LNCAP (cell line): ENCODE measurements at regions not wholly inside any gene's neighbourhood (a gene's known extent, or its start where the extent isn't known, plus 50 kb on each side); places are given as distances from the start of the nearest gene placed in this dataset.

Source experiments
- TF ChIP-seq, protein P1 (sequence below): fragments of 450-650 bp; IDR thresholded peaks from 2 replicates; pipeline ENCODE4 v1.5.1; 2017; ENCODE audit warnings: mild to moderate bottlenecking

DNA sequence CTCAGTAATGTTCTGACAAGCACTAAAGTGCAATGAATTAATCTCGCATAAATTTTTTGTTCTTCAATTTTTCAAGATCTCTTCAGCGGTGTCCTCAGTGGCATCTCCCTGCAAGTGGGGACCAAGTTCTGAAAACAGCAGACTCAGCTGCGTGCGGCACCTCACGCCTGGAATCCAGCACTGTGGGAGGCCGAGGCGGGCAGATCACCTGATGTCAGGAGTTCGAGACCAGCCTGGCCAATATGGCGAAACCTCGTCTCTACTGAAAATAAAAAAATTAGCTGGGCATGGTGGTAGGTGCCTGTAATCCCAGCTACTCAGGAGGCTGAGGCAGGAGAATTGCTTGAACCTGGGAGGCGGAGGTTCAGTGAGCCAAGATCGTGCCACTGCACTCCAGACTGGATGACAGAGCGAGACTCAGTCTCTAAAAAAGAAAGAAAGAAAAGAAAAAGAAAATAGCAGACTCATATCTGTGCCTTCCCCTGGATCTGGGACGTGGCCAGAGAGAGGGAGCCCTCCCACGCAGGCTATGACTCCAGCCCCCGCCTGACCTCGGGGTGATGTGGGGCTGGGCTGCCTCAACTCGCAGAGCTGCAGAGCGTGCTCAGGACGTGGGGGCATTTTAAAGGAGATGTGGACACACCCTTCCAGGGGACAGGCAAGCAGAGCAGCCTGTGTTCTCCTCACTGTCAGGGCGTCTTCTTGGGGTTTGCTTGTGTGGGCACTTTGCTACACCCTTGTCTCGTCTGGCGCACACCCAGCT, 346.6 kb downstream of the BRD1 start:
- TF ChIP-seq, protein P1, sequence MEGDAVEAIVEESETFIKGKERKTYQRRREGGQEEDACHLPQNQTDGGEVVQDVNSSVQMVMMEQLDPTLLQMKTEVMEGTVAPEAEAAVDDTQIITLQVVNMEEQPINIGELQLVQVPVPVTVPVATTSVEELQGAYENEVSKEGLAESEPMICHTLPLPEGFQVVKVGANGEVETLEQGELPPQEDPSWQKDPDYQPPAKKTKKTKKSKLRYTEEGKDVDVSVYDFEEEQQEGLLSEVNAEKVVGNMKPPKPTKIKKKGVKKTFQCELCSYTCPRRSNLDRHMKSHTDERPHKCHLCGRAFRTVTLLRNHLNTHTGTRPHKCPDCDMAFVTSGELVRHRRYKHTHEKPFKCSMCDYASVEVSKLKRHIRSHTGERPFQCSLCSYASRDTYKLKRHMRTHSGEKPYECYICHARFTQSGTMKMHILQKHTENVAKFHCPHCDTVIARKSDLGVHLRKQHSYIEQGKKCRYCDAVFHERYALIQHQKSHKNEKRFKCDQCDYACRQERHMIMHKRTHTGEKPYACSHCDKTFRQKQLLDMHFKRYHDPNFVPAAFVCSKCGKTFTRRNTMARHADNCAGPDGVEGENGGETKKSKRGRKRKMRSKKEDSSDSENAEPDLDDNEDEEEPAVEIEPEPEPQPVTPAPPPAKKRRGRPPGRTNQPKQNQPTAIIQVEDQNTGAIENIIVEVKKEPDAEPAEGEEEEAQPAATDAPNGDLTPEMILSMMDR, result no peak

DNA sequence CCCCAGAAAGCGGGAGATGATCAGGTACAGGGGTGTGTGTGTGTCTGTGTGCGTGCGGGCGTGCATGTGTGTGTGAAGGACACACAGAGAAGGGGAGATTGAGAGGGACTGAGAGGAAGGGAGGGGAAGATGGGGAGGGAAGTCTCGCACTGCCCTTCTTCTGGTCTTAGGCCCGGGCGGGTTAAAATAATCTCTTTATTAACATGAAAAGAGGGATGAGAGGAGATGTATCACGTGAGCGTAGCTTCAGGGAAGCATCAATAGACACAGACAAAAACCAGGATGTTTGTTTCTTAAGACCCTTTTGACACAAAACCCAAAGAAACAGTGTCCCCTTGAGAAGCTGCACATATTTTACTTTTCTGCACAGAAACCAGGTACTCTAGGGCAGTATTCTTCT, 347.3 kb downstream of the BRD1 start:
- TF ChIP-seq, protein P1, result no peak

DNA sequence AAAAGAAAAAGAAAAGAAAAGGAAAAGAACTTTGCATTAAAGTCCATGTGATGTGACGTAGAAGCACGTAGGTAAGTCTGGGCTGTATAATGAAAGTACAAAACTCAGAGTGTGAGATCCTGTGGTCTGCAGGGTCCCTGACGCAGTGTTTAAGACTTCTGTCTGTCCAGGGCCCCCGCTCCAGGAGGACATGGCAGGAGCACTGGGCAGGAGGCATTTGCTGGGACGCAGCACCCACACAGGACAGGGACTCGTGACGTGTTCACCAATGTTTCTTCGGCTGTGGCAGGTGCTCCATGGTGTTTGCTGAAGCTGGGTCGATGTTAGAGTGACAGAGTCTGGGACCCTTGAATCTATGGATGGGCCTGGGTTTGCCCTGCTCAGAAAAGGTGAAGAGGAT, 348.1 kb downstream of the BRD1 start:
- TF ChIP-seq, protein P1, result no peak

DNA sequence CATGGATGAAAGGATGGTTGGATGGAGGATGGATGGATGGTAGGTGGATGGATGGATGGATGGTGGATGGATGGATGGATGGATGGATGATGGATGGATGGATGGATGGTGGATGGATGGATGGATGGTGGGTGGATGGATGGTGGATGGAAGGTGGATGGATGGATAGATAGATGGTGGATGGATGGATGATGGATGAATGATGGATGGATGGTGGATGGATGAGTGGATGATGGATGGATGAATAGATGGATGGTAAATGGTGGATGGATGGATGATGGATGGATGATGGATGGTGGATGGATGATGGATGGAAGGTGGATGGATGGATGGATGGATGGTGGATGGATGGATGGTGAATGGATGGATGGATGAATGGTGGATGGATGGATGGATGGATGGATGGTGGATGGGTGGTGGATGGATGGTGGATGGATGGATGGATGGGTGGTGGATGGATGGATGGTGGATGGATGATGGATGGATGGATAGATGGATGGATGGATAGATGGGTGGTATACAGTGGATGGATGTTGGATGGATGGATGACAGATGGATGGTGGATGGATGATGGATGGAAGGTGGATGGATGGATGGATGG, 350.8 kb downstream of the BRD1 start:
- TF ChIP-seq, protein P1, result no peak

DNA sequence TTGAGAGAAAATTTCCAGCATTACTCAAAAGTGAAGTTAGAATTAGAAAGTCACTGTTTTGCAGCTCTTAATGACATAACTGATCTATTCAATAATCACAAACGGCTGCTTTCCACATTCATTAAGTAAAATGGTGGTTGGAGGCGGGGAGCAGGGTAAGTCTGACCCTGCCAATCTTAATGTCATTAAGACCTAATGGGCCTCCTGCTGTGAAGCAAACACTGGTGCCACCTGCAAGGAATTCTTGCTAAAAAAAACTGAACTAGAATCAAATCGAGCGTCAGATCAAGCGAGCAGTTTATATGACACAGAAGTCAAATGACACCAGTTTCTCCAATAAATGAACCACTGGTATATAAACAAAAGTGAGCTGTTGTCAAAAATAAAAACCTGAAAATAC, 351.5 kb downstream of the BRD1 start:
- TF ChIP-seq, protein P1, result no peak

DNA sequence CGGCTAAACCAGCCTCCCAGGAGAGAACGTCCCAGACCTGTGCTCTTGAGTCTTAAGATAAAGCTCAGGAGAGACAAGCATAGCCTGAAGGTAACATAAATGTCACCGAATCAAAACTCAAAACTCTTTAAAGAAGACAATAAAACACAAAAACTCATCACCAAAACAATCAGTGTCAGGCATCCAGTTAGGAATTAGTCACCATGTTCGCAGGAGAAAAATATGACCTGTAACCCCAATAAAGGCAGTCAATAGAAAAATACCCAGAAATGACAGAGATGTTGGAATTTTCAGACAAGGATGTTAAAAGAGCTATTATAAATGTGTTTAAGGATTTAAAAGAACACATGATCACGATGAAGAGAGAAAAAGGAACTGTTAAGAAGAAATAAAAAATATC, 352.4 kb downstream of the BRD1 start:
- TF ChIP-seq, protein P1, result no peak

DNA sequence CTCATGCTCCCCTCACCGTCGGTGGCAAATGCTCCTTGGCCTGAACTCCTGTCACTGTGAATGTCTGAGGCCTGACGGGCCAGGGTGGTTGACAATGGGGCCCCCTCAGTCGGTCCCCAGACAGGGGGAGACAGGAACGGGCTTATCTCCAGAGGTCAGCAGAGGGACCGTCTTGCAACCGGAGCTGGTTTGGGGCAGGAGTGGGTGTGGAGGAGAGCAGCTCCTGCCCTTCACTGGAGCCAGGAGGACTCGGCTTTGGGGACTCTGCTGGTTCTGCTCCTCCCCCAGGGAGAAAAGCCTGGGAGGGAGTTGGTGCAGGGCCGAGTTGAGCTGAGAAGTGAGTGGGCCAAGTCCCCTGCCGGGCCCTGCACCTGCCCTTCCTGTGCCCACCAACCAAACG, 354.4 kb downstream of the BRD1 start:
- TF ChIP-seq, protein P1, result no peak
